SK-N-SH treated with all-trans-retinoic acid at 6 μM for 48 hours (cell line): ENCODE measurements at regions not wholly inside any gene's neighbourhood (a gene's known extent, or its start where the extent isn't known, plus 50 kb on each side); places are given as distances from the start of the nearest gene placed in this dataset.
A peak's percentile ranks its signal among the peaks of the same experiment; 100 is the strongest.

Source experiments
- ATAC-seq: fragments of 200-7000 bp; cut with Tn5 transposase; 3 replicates; pipeline ENCODE4 v1.9.1; 2020; ENCODE audit warnings: mild to moderate bottlenecking, moderate library complexity
- ARNTL ChIP-seq: fragments of 450-650 bp; formaldehyde crosslinking; IDR thresholded peaks from 2 replicates; pipeline ENCODE4 v1.5.0; 2020; ENCODE audit warnings: low read depth, mild to moderate bottlenecking, moderate library complexity, borderline replicate concordance
- BACH2 ChIP-seq: fragments of 250-450 bp; sonication (Bioruptor Pico); IDR thresholded peaks from 2 replicates; pipeline ENCODE4 v1.9.0; 2021; ENCODE audit warnings: mild to moderate bottlenecking, borderline replicate concordance
- CREB5 ChIP-seq: fragments of 250-450 bp; sonication (Bioruptor Pico); IDR thresholded peaks from 2 replicates; pipeline ENCODE4 v1.5.1; 2020; ENCODE audit warnings: low read depth, mild to moderate bottlenecking, moderate library complexity
- CSDC2 ChIP-seq: fragments of 250-450 bp; sonication (Bioruptor Pico); IDR thresholded peaks from 2 replicates; pipeline ENCODE4 v1.5.0; 2020; ENCODE audit warnings: mild to moderate bottlenecking, moderate library complexity
- ESRRG ChIP-seq: fragments of 250-450 bp; sonication (Bioruptor Pico); IDR thresholded peaks from 2 replicates; pipeline ENCODE4 v1.6.1; 2021; ENCODE audit warnings: mild to moderate bottlenecking
- GLIS3 ChIP-seq: fragments of 250-450 bp; sonication (Bioruptor Pico); IDR thresholded peaks from 2 replicates; pipeline ENCODE4 v1.5.0; 2020; ENCODE audit warnings: mild to moderate bottlenecking, moderate library complexity
- ISL1 ChIP-seq: fragments of 250-450 bp; sonication (Bioruptor Pico); IDR thresholded peaks from 2 replicates; pipeline ENCODE4 v2.1.2; 2022; ENCODE audit warnings: mild to moderate bottlenecking, moderate library complexity
- OSR1 ChIP-seq: fragments of 250-450 bp; sonication (Bioruptor Pico); IDR thresholded peaks from 2 replicates; pipeline ENCODE4 v1.8.0; 2022; ENCODE audit warnings: moderate library complexity, mild to moderate bottlenecking, inconsistent platforms
- PATZ1 ChIP-seq: fragments of 250-450 bp; sonication (Bioruptor Pico); IDR thresholded peaks from 2 replicates; pipeline ENCODE4 v1.8.0; 2020; ENCODE audit warnings: mild to moderate bottlenecking, moderate library complexity, borderline replicate concordance
- PPARA ChIP-seq: fragments of 250-450 bp; sonication (Bioruptor Pico); IDR thresholded peaks from 2 replicates; pipeline ENCODE4 v1.5.0; 2020; ENCODE audit warnings: mild to moderate bottlenecking, borderline replicate concordance
- RARB ChIP-seq: fragments of 250-450 bp; sonication (Bioruptor Pico); IDR thresholded peaks from 2 replicates; pipeline ENCODE4 v1.8.0; 2021; ENCODE audit warnings: mild to moderate bottlenecking, moderate library complexity
- SNAI2 ChIP-seq: fragments of 250-450 bp; sonication (Bioruptor Pico); IDR thresholded peaks from 2 replicates; pipeline ENCODE4 v1.5.0; 2020; ENCODE audit warnings: mild to moderate bottlenecking, moderate library complexity
- TCF4 ChIP-seq: fragments of 250-450 bp; sonication (Bioruptor Pico); IDR thresholded peaks from 2 replicates; pipeline ENCODE4 v1.8.0; 2021; ENCODE audit warnings: mild to moderate bottlenecking, moderate library complexity, borderline replicate concordance
- TOX ChIP-seq: fragments of 250-450 bp; sonication (Bioruptor Pico); IDR thresholded peaks from 2 replicates; pipeline ENCODE4 v1.8.0; 2021; ENCODE audit warnings: mild to moderate bottlenecking, moderate library complexity, borderline replicate concordance
- TSHZ2 ChIP-seq: fragments of 250-450 bp; sonication (Bioruptor Pico); IDR thresholded peaks from 2 replicates; pipeline ENCODE4 v1.5.0; 2020; ENCODE audit warnings: mild to moderate bottlenecking, moderate library complexity
- ZC3H10 ChIP-seq: fragments of 250-450 bp; sonication (Bioruptor Pico); IDR thresholded peaks from 2 replicates; pipeline ENCODE4 v1.5.1; 2021; ENCODE audit warnings: mild to moderate bottlenecking, moderate library complexity
- ZFP3 ChIP-seq: fragments of 250-450 bp; sonication (Bioruptor Pico); IDR thresholded peaks from 2 replicates; pipeline ENCODE4 v1.5.0; 2020; ENCODE audit warnings: mild to moderate bottlenecking, moderate library complexity
- ZFP30 ChIP-seq: fragments of 450-650 bp; formaldehyde crosslinking; IDR thresholded peaks from 2 replicates; pipeline ENCODE4 v1.5.0; 2022; ENCODE audit warnings: mild to moderate bottlenecking, moderate library complexity
- ZNF565 ChIP-seq: fragments of 450-650 bp; formaldehyde crosslinking; conservative IDR thresholded peaks from 2 replicates; pipeline ENCODE4 v1.5.0; 2020; ENCODE audit warnings: low read depth, mild to moderate bottlenecking, moderate library complexity
- ZNF70 ChIP-seq: fragments of 450-650 bp; formaldehyde crosslinking; IDR thresholded peaks from 2 replicates; pipeline ENCODE4 v1.5.0; 2020; ENCODE audit warnings: mild to moderate bottlenecking, moderate library complexity
- ZNF8 ChIP-seq: fragments of 450-650 bp; formaldehyde crosslinking; IDR thresholded peaks from 2 replicates; pipeline ENCODE4 v1.5.0; 2020; ENCODE audit warnings: mild to moderate bottlenecking, moderate library complexity
- TF ChIP-seq, protein P1 (sequence below): fragments of 250-450 bp; sonication (Bioruptor Pico); IDR thresholded peaks from 2 replicates; pipeline ENCODE4 v1.5.1; 2021; ENCODE audit warnings: mild to moderate bottlenecking, moderate library complexity
- TF ChIP-seq, protein P2 (sequence below): fragments of 250-450 bp; sonication (Bioruptor Pico); IDR thresholded peaks from 2 replicates; pipeline ENCODE4 v1.8.0; 2021; ENCODE audit warnings: low read depth, mild to moderate bottlenecking, moderate library complexity, borderline replicate concordance

DNA sequence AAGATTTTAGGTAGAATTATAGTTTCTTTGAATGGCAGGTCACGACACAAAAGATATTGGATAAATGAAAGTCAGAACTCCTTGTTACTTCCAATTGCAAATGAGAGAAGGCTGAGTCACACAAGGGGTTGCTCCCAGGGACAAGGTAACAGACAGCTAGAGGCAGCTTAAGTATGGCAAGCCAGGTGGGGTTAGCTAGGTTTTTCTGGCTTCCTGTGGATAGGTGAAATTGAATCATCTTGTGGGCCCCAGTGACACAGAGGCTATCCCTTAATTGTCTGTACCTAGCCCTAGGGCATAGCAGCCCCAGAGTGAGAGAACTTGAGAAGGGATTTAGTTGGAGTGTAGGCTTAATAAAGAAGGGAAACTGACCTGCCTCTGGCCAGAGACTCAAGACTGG is 407.7 kb upstream of the SLC8A1 start:
- ATAC-seq = no peak
- TF ChIP-seq OSR1 (CRISPR knock-in tag) (no peak), ZFP3 (no peak), ISL1 (CRISPR knock-in tag) (no peak), TCF4 (CRISPR knock-in tag) (no peak), CREB5 (CRISPR knock-in tag) (no peak), ZNF8 (CRISPR knock-in tag) (no peak), ESRRG (no peak), ZNF70 (CRISPR knock-in tag) (no peak), ZC3H10 (CRISPR knock-in tag) (no peak), SNAI2 (CRISPR knock-in tag) (no peak), BACH2 (no peak), TSHZ2 (CRISPR knock-in tag) (no peak), ZFP30 (CRISPR knock-in tag) (no peak)
- TF ChIP-seq, protein P1, sequence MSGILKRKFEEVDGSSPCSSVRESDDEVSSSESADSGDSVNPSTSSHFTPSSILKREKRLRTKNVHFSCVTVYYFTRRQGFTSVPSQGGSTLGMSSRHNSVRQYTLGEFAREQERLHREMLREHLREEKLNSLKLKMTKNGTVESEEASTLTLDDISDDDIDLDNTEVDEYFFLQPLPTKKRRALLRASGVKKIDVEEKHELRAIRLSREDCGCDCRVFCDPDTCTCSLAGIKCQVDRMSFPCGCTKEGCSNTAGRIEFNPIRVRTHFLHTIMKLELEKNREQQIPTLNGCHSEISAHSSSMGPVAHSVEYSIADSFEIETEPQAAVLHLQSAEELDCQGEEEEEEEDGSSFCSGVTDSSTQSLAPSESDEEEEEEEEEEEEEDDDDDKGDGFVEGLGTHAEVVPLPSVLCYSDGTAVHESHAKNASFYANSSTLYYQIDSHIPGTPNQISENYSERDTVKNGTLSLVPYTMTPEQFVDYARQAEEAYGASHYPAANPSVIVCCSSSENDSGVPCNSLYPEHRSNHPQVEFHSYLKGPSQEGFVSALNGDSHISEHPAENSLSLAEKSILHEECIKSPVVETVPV (CRISPR knock-in tag) = no peak
- TF ChIP-seq, protein P2, sequence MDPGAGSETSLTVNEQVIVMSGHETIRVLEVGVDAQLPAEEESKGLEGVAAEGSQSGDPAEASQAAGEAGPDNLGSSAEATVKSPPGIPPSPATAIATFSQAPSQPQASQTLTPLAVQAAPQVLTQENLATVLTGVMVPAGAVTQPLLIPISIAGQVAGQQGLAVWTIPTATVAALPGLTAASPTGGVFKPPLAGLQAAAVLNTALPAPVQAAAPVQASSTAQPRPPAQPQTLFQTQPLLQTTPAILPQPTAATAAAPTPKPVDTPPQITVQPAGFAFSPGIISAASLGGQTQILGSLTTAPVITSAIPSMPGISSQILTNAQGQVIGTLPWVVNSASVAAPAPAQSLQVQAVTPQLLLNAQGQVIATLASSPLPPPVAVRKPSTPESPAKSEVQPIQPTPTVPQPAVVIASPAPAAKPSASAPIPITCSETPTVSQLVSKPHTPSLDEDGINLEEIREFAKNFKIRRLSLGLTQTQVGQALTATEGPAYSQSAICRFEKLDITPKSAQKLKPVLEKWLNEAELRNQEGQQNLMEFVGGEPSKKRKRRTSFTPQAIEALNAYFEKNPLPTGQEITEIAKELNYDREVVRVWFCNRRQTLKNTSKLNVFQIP = no peak
- TF ChIP-seq, all 23 proteins: peak for 0

DNA sequence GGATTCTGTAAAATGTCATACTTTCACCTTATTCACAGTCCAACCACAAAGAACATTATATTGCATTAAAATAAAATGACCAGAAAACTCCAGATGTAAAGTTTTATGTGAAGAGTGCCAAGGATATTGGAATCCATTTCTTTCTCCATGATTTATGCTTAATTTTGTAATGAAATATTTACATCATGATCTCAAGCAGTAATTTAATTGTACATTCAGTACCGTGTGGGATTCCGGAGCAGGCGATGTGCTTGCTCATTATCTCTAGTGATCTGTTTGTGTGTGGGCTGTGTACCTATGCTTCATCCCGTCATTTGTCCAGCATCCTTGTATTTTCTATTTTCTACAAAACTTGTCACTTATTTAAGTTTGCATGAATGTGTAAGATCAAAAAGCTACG is 415.9 kb upstream of the SLC8A1 start:
- ATAC-seq = no peak
- no peak for TF ChIP-seq ZC3H10 (CRISPR knock-in tag)
- TF ChIP-seq GLIS3 (CRISPR knock-in tag) = no peak; the same call in 1 of the 2 replicates
- no peak for TF ChIP-seq PATZ1 (CRISPR knock-in tag)
- TF ChIP-seq OSR1 (CRISPR knock-in tag) = no peak
- TF ChIP-seq ZNF8 (CRISPR knock-in tag) = no peak
- TF ChIP-seq ARNTL (CRISPR knock-in tag) = no peak
- TF ChIP-seq ZFP30 (CRISPR knock-in tag) = no peak
- TF ChIP-seq SNAI2 (CRISPR knock-in tag) = no peak
- TF ChIP-seq CSDC2 (CRISPR knock-in tag) = no peak
- no peak for TF ChIP-seq BACH2
- no peak for TF ChIP-seq ZNF70 (CRISPR knock-in tag)
- TF ChIP-seq ISL1 (CRISPR knock-in tag) = peak; percentile 61; the same call in 1 of the 2 replicates
- no peak for TF ChIP-seq ZFP3
- TF ChIP-seq, protein P1 (CRISPR knock-in tag) = no peak
- TF ChIP-seq ZNF565 (CRISPR knock-in tag) = no peak
- no peak for TF ChIP-seq ESRRG
- TF ChIP-seq TCF4 (CRISPR knock-in tag) = no peak
- no peak for TF ChIP-seq PPARA (CRISPR knock-in tag)
- no peak for TF ChIP-seq TOX
- no peak for TF ChIP-seq RARB (CRISPR knock-in tag)
- peak; percentile 70; the same call in 1 of the 2 replicates for TF ChIP-seq CREB5 (CRISPR knock-in tag)
- TF ChIP-seq, protein P2 = no peak
